Endothelial cell of umbilical vein (primary cell): ENCODE measurements at regions not wholly inside any gene's neighbourhood (a gene's known extent, or its start where the extent isn't known, plus 50 kb on each side); places are given as distances from the start of the nearest gene placed in this dataset.

Source experiments
- BruUV-seq: library from RNA; stranded (reverse); fragments of 400-500 nt; replicated peaks from 2 replicates; lab custom pipeline; 2021; lab: Mats Ljungman, UMichigan
- CTCF ChIA-PET: fragments of 300-600, 350-600 bp; sonication (Branson Sonifier 250); formaldehyde crosslinking; loops from one replicate; lab custom pipeline; 2021; ENCODE audit warnings: antibody characterized with exemption, inconsistent platforms; lab: Charles Lee
- POLR2A ChIA-PET: fragments of 300-600, 350-600 bp; sonication (Branson Sonifier 250); formaldehyde crosslinking; loops from one replicate; lab custom pipeline; 2021; ENCODE audit warnings: antibody characterized with exemption, inconsistent platforms; lab: Charles Lee
- DNase-seq: peaks from one replicate; pipeline ENCODE4 v3.0.0-alpha.2; 2011; ENCODE audit warnings: low read depth, low spot score
- FAIRE-seq: peaks from 2 replicates; lab custom pipeline; 2011; peaks lifted over from hg19 to GRCh38; lab: Jason Lieb, UNC
- H2AFZ ChIP-seq: 2 replicates; pipeline ENCODE4 v1.6.0; 2012; ENCODE audit warnings: low read depth, low read length, control low read depth, inconsistent platforms
- H3K27ac ChIP-seq: 2 replicates; pipeline ENCODE4 v1.5.1; 2011; ENCODE audit warnings: low read depth, mild to moderate bottlenecking, control low read depth, low read length, moderate library complexity; ENCODE audit not compliant: insufficient read depth
- H3K27me3 ChIP-seq, 2 experiments: 2 replicates each; pipeline versions ENCODE4 v1.6.0 to v1.6.1; 2011; ENCODE audit warnings: low read length in 2 of 2, mixed read lengths in 1 of 2; ENCODE audit not compliant: control insufficient read depth in 2 of 2, insufficient read depth in 2 of 2
- H3K36me3 ChIP-seq, 2 experiments: 2 replicates in 1 of 2; 3 replicates in 1 of 2; pipeline ENCODE4 v1.5.1; 2011; ENCODE audit warnings: low read length in 2 of 2, mild to moderate bottlenecking in 1 of 2, moderate library complexity in 1 of 2; ENCODE audit not compliant: control insufficient read depth in 2 of 2, insufficient read depth in 2 of 2; ENCODE audit errors: extremely low read depth in 1 of 2
- H3K4me1 ChIP-seq: 3 replicates; pipeline ENCODE4 v1.5.1; 2011; ENCODE audit warnings: mild to moderate bottlenecking, low read length; ENCODE audit not compliant: control insufficient read depth, insufficient read depth; ENCODE audit errors: extremely low read depth
- H3K4me2 ChIP-seq: 2 replicates; pipeline ENCODE4 v1.6.1; 2011; ENCODE audit warnings: low read length, control low read depth, mixed read lengths; ENCODE audit not compliant: insufficient read depth
- H3K4me3 ChIP-seq, 3 experiments: fragments of 200-600 bp in 1 of 3; sonication (generic), shearing (Covaris generic) in 1 of 3; replicated peaks in 1 of 3; 2 replicates each; pipeline ENCODE4 v1.5.1; 2011 to 2016; ENCODE audit warnings: control low read depth in 3 of 3, low read length in 3 of 3, mild to moderate bottlenecking in 2 of 3, inconsistent platforms in 1 of 3, low read depth in 1 of 3, moderate library complexity in 1 of 3; ENCODE audit not compliant: insufficient read depth in 1 of 3
- H3K79me2 ChIP-seq: 2 replicates; pipeline ENCODE4 v1.6.0; 2012; ENCODE audit warnings: low read length, inconsistent platforms; ENCODE audit not compliant: control insufficient read depth, insufficient read depth
- H3K9ac ChIP-seq: replicated peaks from 2 replicates; pipeline ENCODE3; 2011; ENCODE audit warnings: low read length, control low read depth; ENCODE audit not compliant: insufficient read depth; ENCODE audit errors: extremely low read depth
- H3K9me1 ChIP-seq: replicated peaks from 3 replicates; pipeline ENCODE4 v1.6.0; 2011; ENCODE audit warnings: mild to moderate bottlenecking, low read length; ENCODE audit not compliant: control insufficient read depth, insufficient read depth; ENCODE audit errors: extremely low read depth
- H3K9me3 ChIP-seq: replicated peaks from 2 replicates; pipeline ENCODE4 v1.5.1; 2012; ENCODE audit warnings: low read length, inconsistent platforms; ENCODE audit not compliant: control insufficient read depth, insufficient read depth
- H4K20me1 ChIP-seq: replicated peaks from 2 replicates; pipeline ENCODE3; 2011; ENCODE audit warnings: mild to moderate bottlenecking, low read length; ENCODE audit not compliant: control insufficient read depth, insufficient read depth; ENCODE audit errors: extremely low read depth
- FOS ChIP-seq: IDR thresholded peaks from 2 replicates; pipeline ENCODE4 v1.6.1; 2011; ENCODE audit warnings: mild to moderate bottlenecking, low read length, moderate library complexity, borderline replicate concordance; ENCODE audit not compliant: insufficient read depth
- MYC ChIP-seq: IDR thresholded peaks from one replicate; pipeline ENCODE4 v1.6.1; 2011; ENCODE audit warnings: mild to moderate bottlenecking, low read depth, low read length
- POLR2A ChIP-seq: IDR thresholded peaks from 2 replicates; pipeline ENCODE4 v1.6.1; 2012; ENCODE audit warnings: low read depth, mild to moderate bottlenecking, control low read depth, low read length
- POLR2AphosphoS5 ChIP-seq: IDR thresholded peaks from 2 replicates; pipeline ENCODE4 v1.6.1; 2012; ENCODE audit warnings: low read depth, mild to moderate bottlenecking, control low read depth, low read length, moderate library complexity; ENCODE audit not compliant: insufficient read depth
- dilution Hi-C: fragments of 300-500 bp; cut with MboI; formaldehyde crosslinking; loops from one replicate; pipeline ENCODE4 v1.15.0; 2019; ENCODE audit warnings: low sequenced_read_pairs; ENCODE audit not compliant: extremely low pct_ligation_motif_present
- intact Hi-C: fragments of 100-400 bp; cut with micrococcal nuclease; formaldehyde crosslinking; loops from one replicate; pipeline ENCODE4 v1.10.0; 2022
- TF ChIP-seq, protein P1 (sequence below): IDR thresholded peaks from 2 replicates; pipeline ENCODE4 v1.6.1; 2011; ENCODE audit not compliant: insufficient read depth, insufficient read length
- TF ChIP-seq, protein P2 (sequence below), 2 donors: IDR thresholded peaks; 1 replicate in 1 of 2; 2 replicates in 1 of 2; pipeline ENCODE4 v1.5.1; 2011; ENCODE audit warnings: low read length in 2 of 2, mild to moderate bottlenecking in 2 of 2, moderate library complexity in 2 of 2, control low read depth in 1 of 2, inconsistent platforms in 1 of 2, low read depth in 1 of 2; ENCODE audit not compliant: insufficient read depth in 1 of 2; ENCODE audit errors: extremely low read depth in 1 of 2

DNA sequence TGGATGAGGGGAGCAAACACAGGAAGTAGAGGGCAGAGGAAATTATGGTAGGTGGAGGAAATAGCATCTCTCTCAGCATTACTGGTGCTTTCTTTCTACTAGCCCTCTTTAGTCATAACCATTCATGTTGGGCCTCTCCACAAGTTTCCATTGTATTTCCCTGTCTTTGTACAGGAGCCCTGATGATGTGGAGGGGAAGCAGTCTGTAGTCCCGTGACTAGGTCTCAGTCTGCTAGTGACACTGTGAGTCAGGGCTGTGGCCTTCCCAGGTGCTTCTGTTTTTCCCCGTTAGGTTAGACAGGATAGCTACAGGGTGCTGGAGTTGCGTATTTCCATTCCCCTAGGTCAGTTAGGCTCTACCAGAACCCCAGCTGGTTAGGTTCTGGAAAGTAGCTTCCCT is 82.9 kb upstream of the NAMPT start:
- ChIA-PET POLR2A (no interaction called here), CTCF (interaction anchor here (0.7 to 2.1 kb wide), 9 partner anchors 8 to 369 kb away, joined by 3 to 13 read pairs (median 6); partner anchors contain the start of gene NAMPT)
- H3K27ac ChIP-seq: no peak overlapping the region
- no peaks in the 10 kb centered on the region for H3K27me3 ChIP-seq
- no peaks in the 10 kb centered on the region for H3K36me3 ChIP-seq
- no peaks in the 10 kb centered on the region for H3K9me3 ChIP-seq
- no peaks in the 10 kb centered on the region for H3K4me1 ChIP-seq
- intact Hi-C loops (loop anchor here (1.0 to 5.0 kb wide), 2 partner anchors 80 to 191 kb away; no protein-coding TSS in a partner anchor), dilution Hi-C loops (no loop called here)
- H3K9ac ChIP-seq: no peak overlapping the region
- H3K4me2 ChIP-seq: no peak overlapping the region
- TF ChIP-seq MYC: no peak
- TF ChIP-seq FOS: no peak
- TF ChIP-seq, protein P1, sequence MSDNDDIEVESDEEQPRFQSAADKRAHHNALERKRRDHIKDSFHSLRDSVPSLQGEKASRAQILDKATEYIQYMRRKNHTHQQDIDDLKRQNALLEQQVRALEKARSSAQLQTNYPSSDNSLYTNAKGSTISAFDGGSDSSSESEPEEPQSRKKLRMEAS: no peak
- no peak for TF ChIP-seq POLR2AphosphoS5
- TF ChIP-seq POLR2A: no peak
- TF ChIP-seq, protein P2, sequence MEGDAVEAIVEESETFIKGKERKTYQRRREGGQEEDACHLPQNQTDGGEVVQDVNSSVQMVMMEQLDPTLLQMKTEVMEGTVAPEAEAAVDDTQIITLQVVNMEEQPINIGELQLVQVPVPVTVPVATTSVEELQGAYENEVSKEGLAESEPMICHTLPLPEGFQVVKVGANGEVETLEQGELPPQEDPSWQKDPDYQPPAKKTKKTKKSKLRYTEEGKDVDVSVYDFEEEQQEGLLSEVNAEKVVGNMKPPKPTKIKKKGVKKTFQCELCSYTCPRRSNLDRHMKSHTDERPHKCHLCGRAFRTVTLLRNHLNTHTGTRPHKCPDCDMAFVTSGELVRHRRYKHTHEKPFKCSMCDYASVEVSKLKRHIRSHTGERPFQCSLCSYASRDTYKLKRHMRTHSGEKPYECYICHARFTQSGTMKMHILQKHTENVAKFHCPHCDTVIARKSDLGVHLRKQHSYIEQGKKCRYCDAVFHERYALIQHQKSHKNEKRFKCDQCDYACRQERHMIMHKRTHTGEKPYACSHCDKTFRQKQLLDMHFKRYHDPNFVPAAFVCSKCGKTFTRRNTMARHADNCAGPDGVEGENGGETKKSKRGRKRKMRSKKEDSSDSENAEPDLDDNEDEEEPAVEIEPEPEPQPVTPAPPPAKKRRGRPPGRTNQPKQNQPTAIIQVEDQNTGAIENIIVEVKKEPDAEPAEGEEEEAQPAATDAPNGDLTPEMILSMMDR (IDR thresholded peaks at IDR 0.05; ENCODE audit: extremely low read depth in 1 of 2, insufficient read depth in 1 of 2, low read depth in 1 of 2, low read length in 2 of 2): no peak
- peak overlapping the region; percentile 27 for H2AFZ ChIP-seq
- H3K9me1 ChIP-seq: no peaks in the 10 kb centered on the region
- H4K20me1 ChIP-seq: no peaks in the 10 kb centered on the region
- no peak for DNase-seq
- no TSS peak for BruUV-seq
- no peak for FAIRE-seq
- H3K79me2 ChIP-seq: no peaks in the 10 kb centered on the region
- H3K4me3 ChIP-seq: no peak overlapping the region
